LNCaP clone FGC (cell line): ENCODE measurements at regions not wholly inside any gene's neighbourhood (a gene's known extent, or its start where the extent isn't known, plus 50 kb on each side); places are given as distances from the start of the nearest gene placed in this dataset.

ENCODE experiments used
- DNase-seq: peaks from one replicate; pipeline ENCODE4 v3.0.0-alpha.2; 2011; ENCODE audit warnings: low read depth
- H3K4me3 ChIP-seq: 2 replicates; pipeline ENCODE4 v1.5.1; 2011; ENCODE audit warnings: mild to moderate bottlenecking, low read depth, low read length, control low read depth
- CTCF ChIP-seq: IDR thresholded peaks from 2 replicates; pipeline ENCODE4 v1.5.1; 2012; ENCODE audit warnings: mild to moderate bottlenecking; ENCODE audit not compliant: control insufficient read depth, insufficient read depth; ENCODE audit errors: extremely low read depth

- H3K4me3 ChIP-seq = no peak overlapping the region
- DNase-seq = no peak
- TF ChIP-seq CTCF = no peak
Measured at GRCh38 chr14:30125322-30125979, 197.8 kb upstream of the PRKD1 start.

- no peak overlapping the region for H3K4me3 ChIP-seq
- no peak for TF ChIP-seq CTCF
- DNase-seq = no peak
Measured at GRCh38 chr14:30129807-30130206, 202.2 kb upstream of the PRKD1 start.

GRCh38 chr14:30131581-30132097 lies 204.0 kb upstream of the PRKD1 start:
- H3K4me3 ChIP-seq = no peak overlapping the region
- TF ChIP-seq CTCF = no peak
- DNase-seq = no peak

GRCh38 chr14:30132196-30132595 lies 204.5 kb upstream of the PRKD1 start:
- no peak for DNase-seq
- TF ChIP-seq CTCF = no peak
- no peak overlapping the region for H3K4me3 ChIP-seq

DNA sequence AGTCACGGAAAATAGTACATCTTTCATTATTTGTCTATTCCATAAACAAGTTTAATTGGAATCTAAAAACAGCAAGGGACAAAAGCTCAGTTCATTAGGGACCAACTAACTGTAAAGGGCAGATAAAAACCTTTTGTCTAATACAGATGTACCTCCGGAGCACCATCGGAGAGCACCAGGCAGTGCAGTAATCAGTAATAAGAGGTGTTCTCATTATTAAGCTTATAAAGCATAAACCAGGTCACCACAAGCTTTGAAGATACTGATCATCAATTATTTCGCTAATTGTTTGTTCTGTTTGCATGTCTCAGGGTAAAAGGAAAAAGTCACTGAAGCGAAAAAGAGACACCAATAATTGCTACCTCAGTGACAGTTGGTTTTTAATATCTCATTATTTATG lies 207.3 kb upstream of the PRKD1 start:
- no peak for TF ChIP-seq CTCF
- H3K4me3 ChIP-seq = no peak overlapping the region
- no peak for DNase-seq

DNA sequence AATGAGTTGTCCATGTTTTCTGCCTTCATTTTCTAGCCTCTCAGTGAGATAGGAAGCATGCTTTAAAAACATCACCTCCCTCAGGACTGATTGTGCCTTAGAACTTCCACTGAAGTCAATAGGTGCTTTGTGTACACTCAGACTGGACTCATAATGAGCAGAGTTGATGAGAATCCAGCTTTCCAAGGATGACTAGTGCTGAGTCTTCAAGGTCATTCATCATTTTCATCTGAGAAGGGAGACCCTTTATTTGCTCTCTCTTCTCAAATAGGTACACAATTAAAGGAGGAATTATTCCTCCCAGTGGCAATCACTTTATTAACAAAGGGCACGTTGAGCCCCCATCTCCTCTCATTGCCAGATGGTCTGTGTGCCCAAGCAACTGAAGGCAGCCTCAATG lies 210.9 kb upstream of the PRKD1 start:
- no peak overlapping the region for H3K4me3 ChIP-seq
- DNase-seq = no peak
- no peak for TF ChIP-seq CTCF

DNA sequence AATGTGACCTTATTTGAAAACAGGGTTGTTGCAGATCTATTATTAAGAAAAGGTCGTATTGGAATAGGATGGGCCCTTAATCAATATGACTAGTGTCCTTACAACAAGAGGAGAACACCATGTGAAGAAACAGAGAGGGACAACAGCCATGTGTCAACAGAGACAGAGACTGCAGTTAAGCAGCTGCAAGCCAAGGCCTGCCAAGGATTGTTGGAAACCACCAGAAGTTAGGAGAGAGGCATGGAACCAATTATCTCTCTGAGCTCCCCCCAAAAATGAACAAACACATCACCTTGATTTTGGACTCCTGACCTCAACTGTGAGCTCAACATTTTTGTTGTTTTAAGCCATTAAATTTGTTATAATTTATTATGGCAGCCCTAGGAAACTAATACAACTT lies 214.6 kb upstream of the PRKD1 start:
- TF ChIP-seq CTCF = no peak
- peak; percentile 18 for DNase-seq
- H3K4me3 ChIP-seq = no peak overlapping the region
